Heart right ventricle (tissue), 16 donors: ENCODE measurements at regions not wholly inside any gene's neighbourhood (a gene's known extent, or its start where the extent isn't known, plus 50 kb on each side); places are given as distances from the start of the nearest gene placed in this dataset.

Source experiments
- ATAC-seq, 8 donors: fragments of 200-7000 bp; cut with Tn5 transposase; one replicate each; pipeline ENCODE4 v1.9.1; 2020; ENCODE audit warnings: mild to moderate bottlenecking in 8 of 8, moderate library complexity in 8 of 8, moderate number of reproducible peaks in 1 of 8
- DNase-seq, 2 donors: peaks; one replicate each; pipeline ENCODE4 v3.0.0-alpha.2; 2020
- H3K27ac ChIP-seq, 10 donors: fragments of 200-600 bp; sonication (generic) in 2 of 10; one replicate each; pipeline versions ENCODE4 v1.5.0 to v1.8.0; 2020 to 2022; ENCODE audit warnings: mild to moderate bottlenecking in 3 of 10
- H3K27me3 ChIP-seq, 7 donors: fragments of 200-600 bp; one replicate each; pipeline ENCODE4 v1.8.0; 2021 to 2022; ENCODE audit warnings: mild to moderate bottlenecking in 2 of 7
- H3K36me3 ChIP-seq, 9 donors: fragments of 200-600 bp; sonication (generic) in 1 of 9; one replicate each; pipeline versions ENCODE4 v1.5.0 to v1.8.0; 2020 to 2022; ENCODE audit warnings: mild to moderate bottlenecking in 2 of 9
- H3K4me1 ChIP-seq, 9 donors: fragments of 200-600 bp; sonication (generic) in 1 of 9; one replicate each; pipeline versions ENCODE4 v1.5.0 to v1.8.0; 2020 to 2022; ENCODE audit warnings: mild to moderate bottlenecking in 4 of 9
- H3K4me3 ChIP-seq, 10 donors: fragments of 200-600 bp; sonication (generic) in 2 of 10; one replicate each; pipeline versions ENCODE4 v1.5.0 to v1.8.0; 2020 to 2022; ENCODE audit warnings: mild to moderate bottlenecking in 7 of 10, moderate library complexity in 2 of 10
- H3K9me3 ChIP-seq, 11 donors: fragments of 200-600 bp in 10 of 11; sonication (generic) in 2 of 11; one replicate each; pipeline versions ENCODE4 v1.5.0 to v1.8.0; 2013 to 2022; ENCODE audit warnings: mild to moderate bottlenecking in 2 of 11, control low read depth in 1 of 11, moderate library complexity in 1 of 11
- WGBS, 2 donors: extraction: QIAGEN DNeasy Blood & Tissue Kit; methylation state at CpG; one replicate each; pipeline ENCODE4 v1.1.7; 2013; ENCODE audit warnings: inconsistent platforms in 1 of 2; 5-methylcytosine and 5-hydroxymethylcytosine counted together
- intact Hi-C, 10 donors: fragments of 100-400 bp; cut with DNase I; formaldehyde crosslinking; loops; one replicate each; pipeline versions ENCODE4 v1.11.1 to v1.14.2; 2022
- TF ChIP-seq, protein P1 (sequence below), 9 donors: fragments of 200-600 bp; sonication (generic) in 2 of 9; IDR thresholded peaks; one replicate each; pipeline versions ENCODE4 v1.5.0 to v1.8.0; 2021 to 2022; ENCODE audit warnings: antibody characterized with exemption in 9 of 9, mild to moderate bottlenecking in 5 of 9, moderate library complexity in 1 of 9
- donor health status: Arrhythmogenic right ventricular cardiomyopathy.
- donor health status: ischemic (EF 13 %, LVEDD 7.1; RV severe dilation, severe dysfunction).
- donor health status: healthy with polysubstance abuse.
- donor health status: DM: no; HTN: yes; CAD: no.
- donor health status: DM: no; HTN: no; CAD: no.
- donor health status: ischemic (EF 25% LVEDD 6.9; RV normal size, moderate dysfunction).
- donor health status: ischemic (EF 25% LVEDD 5.7; RV mildly dilated, moderate dysfunction).
- donor health status: healthy.
- donor health status: DM: yes; HTN: yes; CAD: no.
- donor health status: Ischemic cardiomyopathy.
- donor health status: ischemic (EF 35%, LVEDD 5.7; RV mildly dilated, moderate dysfunction).
- donor health status: nonischemic (EF 11% LVEDD 7.7; RV severe dilation, severe dysfunction).
- donor health status: DM: yes; HTN: yes; CAD: no.
- donor health status: PGD.
- donor health status: ischemic (EF 29% LVEDD 5.4; RV normal size, mild dysfunction).
- donor health status: nonischemic (EF 23%, LVEDD 6.1; RV moderate dilation, normal function).

DNA sequence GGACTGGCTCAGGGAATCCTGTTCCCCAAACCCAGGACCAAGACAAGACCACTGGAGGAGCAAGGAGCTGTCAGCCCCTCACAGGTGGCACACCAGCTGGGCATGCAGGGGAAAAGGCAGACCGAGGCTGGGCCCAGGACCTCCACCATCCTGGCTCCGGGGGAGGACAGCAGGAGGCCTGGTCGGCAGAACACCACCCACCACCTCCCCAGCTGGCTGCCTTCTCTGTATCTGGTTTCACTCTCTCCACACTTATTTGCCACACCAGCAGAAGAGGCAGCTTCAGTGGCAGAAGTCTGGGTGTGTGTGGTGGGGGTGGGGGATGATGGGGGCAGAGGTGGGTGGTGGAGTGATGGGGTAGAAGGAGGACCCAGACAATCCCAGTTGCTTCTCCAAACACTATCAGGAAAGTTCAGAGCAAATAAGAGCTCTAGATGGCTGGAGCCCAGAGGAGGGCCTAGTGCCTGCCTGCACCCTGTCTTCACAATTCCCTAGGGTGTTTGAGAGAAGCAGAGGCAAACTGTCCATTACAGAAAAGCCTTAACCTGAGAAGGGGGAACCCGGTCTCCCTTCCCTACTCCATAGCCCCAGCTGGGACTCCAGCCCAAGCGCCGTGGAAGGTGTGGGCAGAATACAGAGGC is 51.9 kb upstream of the CDON start:
- Histone ChIP-seq H3K27me3 (no peaks in the 10 kb centered on the region), H3K4me3 (no peak overlapping the region), H3K9me3 (no peaks in the 10 kb centered on the region), H3K27ac (peak overlapping the region; percentile 23 to 86 (median 78)), H3K36me3 (no peaks in the 10 kb centered on the region), H3K4me1 (peaks cover 25 to 68% (median 52%) of the 10 kb centered on the region in 9 donors)
- WGBS, 2 donors: 51 to 74% methylated on average over 6 of the region's 6 CpGs
- TF ChIP-seq, protein P1, sequence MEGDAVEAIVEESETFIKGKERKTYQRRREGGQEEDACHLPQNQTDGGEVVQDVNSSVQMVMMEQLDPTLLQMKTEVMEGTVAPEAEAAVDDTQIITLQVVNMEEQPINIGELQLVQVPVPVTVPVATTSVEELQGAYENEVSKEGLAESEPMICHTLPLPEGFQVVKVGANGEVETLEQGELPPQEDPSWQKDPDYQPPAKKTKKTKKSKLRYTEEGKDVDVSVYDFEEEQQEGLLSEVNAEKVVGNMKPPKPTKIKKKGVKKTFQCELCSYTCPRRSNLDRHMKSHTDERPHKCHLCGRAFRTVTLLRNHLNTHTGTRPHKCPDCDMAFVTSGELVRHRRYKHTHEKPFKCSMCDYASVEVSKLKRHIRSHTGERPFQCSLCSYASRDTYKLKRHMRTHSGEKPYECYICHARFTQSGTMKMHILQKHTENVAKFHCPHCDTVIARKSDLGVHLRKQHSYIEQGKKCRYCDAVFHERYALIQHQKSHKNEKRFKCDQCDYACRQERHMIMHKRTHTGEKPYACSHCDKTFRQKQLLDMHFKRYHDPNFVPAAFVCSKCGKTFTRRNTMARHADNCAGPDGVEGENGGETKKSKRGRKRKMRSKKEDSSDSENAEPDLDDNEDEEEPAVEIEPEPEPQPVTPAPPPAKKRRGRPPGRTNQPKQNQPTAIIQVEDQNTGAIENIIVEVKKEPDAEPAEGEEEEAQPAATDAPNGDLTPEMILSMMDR (IDR thresholded peaks at IDR 0.05): no peak
- DNase-seq (no peak), ATAC-seq (peak in 2 of 8 donors; percentile 12 to 18)
- intact Hi-C loops: loop anchor here in 5 of 10 donors (1.0 to 10.0 kb wide), 4 partner anchors 24 to 740 kb away; partner anchors contain the start of gene CDON (in 5 of the 5)

DNA sequence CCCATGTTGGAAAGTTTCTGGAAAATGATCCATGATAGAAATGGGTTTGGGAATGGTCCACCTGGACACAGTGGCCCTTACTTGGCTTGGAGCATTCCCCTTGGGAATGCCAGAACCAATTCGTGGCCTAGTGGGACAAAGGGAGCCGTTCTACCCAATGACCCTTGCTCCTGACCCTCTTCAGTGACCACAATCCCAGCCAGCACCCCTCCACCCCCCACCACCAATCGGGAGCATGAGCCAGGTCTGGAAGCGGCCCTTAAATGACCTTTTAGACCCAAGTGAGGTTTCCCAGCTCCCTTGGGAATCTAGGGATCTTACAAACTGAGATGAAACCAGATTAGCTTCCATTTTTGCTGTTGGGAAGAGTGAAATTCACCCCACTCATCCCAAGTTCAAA is 51.3 kb upstream of the CDON start:
- Histone ChIP-seq H3K4me3 (no peak overlapping the region), H3K27me3 (no peaks in the 10 kb centered on the region), H3K9me3 (no peaks in the 10 kb centered on the region), H3K27ac (peak overlapping the region; percentile 48 to 86 (median 78)), H3K36me3 (no peaks in the 10 kb centered on the region), H3K4me1 (peaks cover 25 to 68% (median 52%) of the 10 kb centered on the region in 9 donors)
- 32 to 42% methylated on average over 4 of the region's 4 CpGs for WGBS, 2 donors
- DNase-seq (no peak), ATAC-seq (no peak)
- TF ChIP-seq, protein P1 (IDR thresholded peaks at IDR 0.05): no peak
- intact Hi-C loops: loop anchor here in 5 of 10 donors (5.0 to 10.0 kb wide), 3 partner anchors 49 to 739 kb away; partner anchors contain the start of gene CDON (in 5 of the 5)

- 18 to 34% methylated on average over 7 of the region's 7 CpGs for WGBS, 2 donors
- Histone ChIP-seq H3K36me3 (no peaks in the 10 kb centered on the region), H3K27me3 (no peaks in the 10 kb centered on the region)
Observed at GRCh38 chr11:126113515-126113957, 50.9 kb upstream of the CDON start.

GRCh38 chr11:126113012-126113411 is 50.3 kb upstream of the CDON start:
- H3K9me3 ChIP-seq: no peaks in the 10 kb centered on the region
- H3K4me1 ChIP-seq: peaks cover 25 to 68% (median 52%) of the 10 kb centered on the region in 9 donors
- intact Hi-C loops: loop anchor here in 5 of 10 donors (5.0 to 10.0 kb wide), 3 partner anchors 48 to 738 kb away; partner anchors contain the start of gene CDON (in 5 of the 5)
- H3K4me3 ChIP-seq: no peak overlapping the region
- no peaks in the 10 kb centered on the region for H3K27me3 ChIP-seq
- ATAC-seq (no peak), DNase-seq (no peak)
- H3K36me3 ChIP-seq: no peaks in the 10 kb centered on the region
- TF ChIP-seq, protein P1 (IDR thresholded peaks at IDR 0.05): no peak
- peak overlapping the region in 8 of 10 donors; percentile 49 to 86 (median 80) for H3K27ac ChIP-seq
- WGBS, 2 donors: 53 to 60% methylated on average over 9 of the region's 9 CpGs

More at GRCh38 chr11:126113515-126113957, 50.9 kb upstream of the CDON start:
- H3K4me3 ChIP-seq: no peak overlapping the region
- DNase-seq (peak; percentile 79 to 90), ATAC-seq (peak; percentile 82 to 91 (median 84))
- peaks cover 25 to 68% (median 52%) of the 10 kb centered on the region in 9 donors for H3K4me1 ChIP-seq
- TF ChIP-seq, protein P1 (IDR thresholded peaks at IDR 0.05): peak in 2 of 9 donors; percentile 22 to 25
- H3K27ac ChIP-seq: peak overlapping the region; percentile 48 to 86 (median 78)
- no peaks in the 10 kb centered on the region for H3K9me3 ChIP-seq
- intact Hi-C loops: loop anchor here in 5 of 10 donors (5.0 to 10.0 kb wide), 3 partner anchors 49 to 739 kb away; partner anchors contain the start of gene CDON (in 5 of the 5)
